ENCODE measurements at regions not wholly inside any gene's neighbourhood (a gene's known extent, or its start where the extent isn't known, plus 50 kb on each side); places are given as distances from the start of the nearest gene placed in this dataset.

DNA sequence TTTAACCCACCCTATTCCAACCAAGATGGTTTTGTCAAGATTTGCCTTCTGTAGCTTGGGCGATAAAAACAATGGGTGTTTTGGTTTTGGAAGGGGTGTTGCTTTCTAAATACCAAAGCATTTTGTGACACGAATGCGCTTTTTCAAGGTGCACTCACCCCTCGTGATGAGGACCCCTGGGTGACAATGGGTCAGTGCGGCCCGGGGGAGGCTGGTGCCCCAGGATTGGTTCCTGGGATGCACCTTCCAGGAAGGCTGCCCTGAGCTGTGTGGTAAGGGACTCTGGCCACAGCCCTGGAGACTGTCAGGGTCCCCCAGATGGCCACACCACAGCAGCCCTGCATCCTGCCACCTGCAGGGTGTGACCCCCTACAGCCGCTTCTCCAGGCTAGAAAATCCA lies 180.6 kb upstream of the MYL2 start (continued):
- no peak for TF ChIP-seq GABPA (IDR thresholded peaks at IDR 0.05 in 1 of 2, conservative IDR thresholded peaks at IDR 0.05 in 1 of 2)

DNA sequence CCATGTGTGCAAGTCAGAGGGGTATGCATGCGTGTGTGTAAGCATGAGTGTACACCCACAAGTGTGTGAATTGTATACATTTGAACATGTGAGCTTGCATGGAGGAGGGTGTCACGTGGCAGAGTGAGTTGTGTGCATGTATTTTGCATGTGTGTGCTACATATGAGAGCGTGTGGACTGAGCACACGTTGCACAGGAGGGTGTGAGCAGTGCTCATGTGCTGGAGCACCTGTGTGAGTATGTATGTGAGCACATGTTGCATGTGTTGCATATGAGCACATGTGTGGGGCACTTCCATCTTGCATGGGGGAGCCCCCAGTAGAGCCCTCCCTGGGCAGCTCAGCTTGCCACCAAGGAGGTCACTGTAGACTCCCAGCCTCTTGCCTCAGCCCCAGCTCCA lies 180.2 kb upstream of the MYL2 start:
- WGBS, result 88% methylated on average over 4 of the region's 4 CpGs
- no peak overlapping the region for H3K4me3 ChIP-seq (ENCODE audit: low read depth in 1 of 3, low read length in 3 of 3)
- H3K27ac ChIP-seq (ENCODE audit: low read depth in 1 of 2, low read length in 2 of 2), result no peak overlapping the region
- TF ChIP-seq EGR1 (IDR thresholded peaks at IDR 0.05; ENCODE audit: low read depth in 2 of 2) (no peak), SP1 (IDR thresholded peaks at IDR 0.05) (no peak), TAF1 (conservative IDR thresholded peaks at IDR 0.05) (no peak), YY1 (IDR thresholded peaks at IDR 0.05) (no peak), HNF4G (IDR thresholded peaks at IDR 0.05) (no peak), HNF4A (conservative IDR thresholded peaks at IDR 0.05) (no peak), RXRA (IDR thresholded peaks at IDR 0.05) (no peak), GABPA (IDR thresholded peaks at IDR 0.05 in 1 of 2, conservative IDR thresholded peaks at IDR 0.05 in 1 of 2) (no peak), RAD21 (IDR thresholded peaks at IDR 0.05) (no peak), NR2F2 (IDR thresholded peaks at IDR 0.05) (no peak), FOXA1 (IDR thresholded peaks at IDR 0.05) (no peak)
- TF ChIP-seq, protein P1, sequence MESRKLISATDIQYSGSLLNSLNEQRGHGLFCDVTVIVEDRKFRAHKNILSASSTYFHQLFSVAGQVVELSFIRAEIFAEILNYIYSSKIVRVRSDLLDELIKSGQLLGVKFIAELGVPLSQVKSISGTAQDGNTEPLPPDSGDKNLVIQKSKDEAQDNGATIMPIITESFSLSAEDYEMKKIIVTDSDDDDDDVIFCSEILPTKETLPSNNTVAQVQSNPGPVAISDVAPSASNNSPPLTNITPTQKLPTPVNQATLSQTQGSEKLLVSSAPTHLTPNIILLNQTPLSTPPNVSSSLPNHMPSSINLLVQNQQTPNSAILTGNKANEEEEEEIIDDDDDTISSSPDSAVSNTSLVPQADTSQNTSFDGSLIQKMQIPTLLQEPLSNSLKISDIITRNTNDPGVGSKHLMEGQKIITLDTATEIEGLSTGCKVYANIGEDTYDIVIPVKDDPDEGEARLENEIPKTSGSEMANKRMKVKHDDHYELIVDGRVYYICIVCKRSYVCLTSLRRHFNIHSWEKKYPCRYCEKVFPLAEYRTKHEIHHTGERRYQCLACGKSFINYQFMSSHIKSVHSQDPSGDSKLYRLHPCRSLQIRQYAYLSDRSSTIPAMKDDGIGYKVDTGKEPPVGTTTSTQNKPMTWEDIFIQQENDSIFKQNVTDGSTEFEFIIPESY (IDR thresholded peaks at IDR 0.05), result no peak
- TF ChIP-seq, protein P2, sequence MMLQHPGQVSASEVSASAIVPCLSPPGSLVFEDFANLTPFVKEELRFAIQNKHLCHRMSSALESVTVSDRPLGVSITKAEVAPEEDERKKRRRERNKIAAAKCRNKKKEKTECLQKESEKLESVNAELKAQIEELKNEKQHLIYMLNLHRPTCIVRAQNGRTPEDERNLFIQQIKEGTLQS (IDR thresholded peaks at IDR 0.05), result no peak
- TF ChIP-seq, protein P3, sequence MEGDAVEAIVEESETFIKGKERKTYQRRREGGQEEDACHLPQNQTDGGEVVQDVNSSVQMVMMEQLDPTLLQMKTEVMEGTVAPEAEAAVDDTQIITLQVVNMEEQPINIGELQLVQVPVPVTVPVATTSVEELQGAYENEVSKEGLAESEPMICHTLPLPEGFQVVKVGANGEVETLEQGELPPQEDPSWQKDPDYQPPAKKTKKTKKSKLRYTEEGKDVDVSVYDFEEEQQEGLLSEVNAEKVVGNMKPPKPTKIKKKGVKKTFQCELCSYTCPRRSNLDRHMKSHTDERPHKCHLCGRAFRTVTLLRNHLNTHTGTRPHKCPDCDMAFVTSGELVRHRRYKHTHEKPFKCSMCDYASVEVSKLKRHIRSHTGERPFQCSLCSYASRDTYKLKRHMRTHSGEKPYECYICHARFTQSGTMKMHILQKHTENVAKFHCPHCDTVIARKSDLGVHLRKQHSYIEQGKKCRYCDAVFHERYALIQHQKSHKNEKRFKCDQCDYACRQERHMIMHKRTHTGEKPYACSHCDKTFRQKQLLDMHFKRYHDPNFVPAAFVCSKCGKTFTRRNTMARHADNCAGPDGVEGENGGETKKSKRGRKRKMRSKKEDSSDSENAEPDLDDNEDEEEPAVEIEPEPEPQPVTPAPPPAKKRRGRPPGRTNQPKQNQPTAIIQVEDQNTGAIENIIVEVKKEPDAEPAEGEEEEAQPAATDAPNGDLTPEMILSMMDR (IDR thresholded peaks at IDR 0.05; ENCODE audit: low read depth, low read length, missing input control), result no peak
- no peaks in the 10 kb centered on the region for H3K9me3 ChIP-seq (ENCODE audit: control insufficient read depth in 4 of 4, low read length in 3 of 4)
- peaks cover 4 to 43% (median 25%) of the 10 kb centered on the region in 4 donors for H3K4me1 ChIP-seq (ENCODE audit: control insufficient read depth in 4 of 4, insufficient read depth in 4 of 4, low read length in 3 of 4)
- no peak overlapping the region for H3K9ac ChIP-seq (ENCODE audit: low read depth in 1 of 2, low read length in 2 of 2)
- H3K36me3 ChIP-seq (ENCODE audit: control insufficient read depth in 4 of 4, insufficient read depth in 3 of 4, low read depth in 1 of 4, low read length in 3 of 4), result peaks cover 0 to 13% (median 3%) of the 10 kb centered on the region in 4 donors
- no peaks in the 10 kb centered on the region for H3K27me3 ChIP-seq (ENCODE audit: control insufficient read depth in 4 of 4, insufficient read depth in 4 of 4, low read length in 3 of 4)
- DNase-seq (ENCODE audit: low spot score), result no peak

DNA sequence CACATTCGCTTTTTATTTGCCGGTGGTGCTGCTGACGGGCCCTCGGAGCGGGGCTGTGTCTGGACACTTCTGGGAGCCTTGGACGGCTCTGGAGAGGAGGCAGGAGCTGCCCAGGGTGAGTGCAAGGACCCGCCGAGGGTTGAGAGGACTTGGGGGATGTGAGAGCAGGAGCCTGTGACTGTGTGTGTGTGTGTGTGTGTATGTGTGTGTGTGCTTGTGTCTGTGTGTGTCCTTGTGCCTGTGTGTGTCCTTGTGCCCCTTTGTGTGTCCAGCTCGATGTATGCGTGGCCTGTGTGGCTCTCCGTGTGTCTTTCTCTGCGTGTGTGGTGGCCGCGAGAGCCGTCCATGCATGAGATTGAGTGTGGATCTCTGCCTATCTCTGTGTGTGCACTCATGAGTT lies 179.6 kb upstream of the MYL2 start:
- Histone ChIP-seq H3K9me3 (ENCODE audit: control insufficient read depth in 4 of 4, low read length in 3 of 4) (no peaks in the 10 kb centered on the region), H3K4me3 (ENCODE audit: low read depth in 1 of 3, low read length in 3 of 3) (no peak overlapping the region), H3K27me3 (ENCODE audit: control insufficient read depth in 4 of 4, insufficient read depth in 4 of 4, low read length in 3 of 4) (no peaks in the 10 kb centered on the region), H3K36me3 (ENCODE audit: control insufficient read depth in 4 of 4, insufficient read depth in 3 of 4, low read depth in 1 of 4, low read length in 3 of 4) (peaks cover 0 to 10% (median 3%) of the 10 kb centered on the region in 4 donors), H3K27ac (ENCODE audit: low read depth in 1 of 2, low read length in 2 of 2) (no peak overlapping the region), H3K4me1 (ENCODE audit: control insufficient read depth in 4 of 4, insufficient read depth in 4 of 4, low read length in 3 of 4) (peaks cover 4 to 43% (median 25%) of the 10 kb centered on the region in 4 donors), H3K9ac (ENCODE audit: low read depth in 1 of 2, low read length in 2 of 2) (no peak overlapping the region)
- TF ChIP-seq HNF4A (conservative IDR thresholded peaks at IDR 0.05) (no peak), FOXA1 (IDR thresholded peaks at IDR 0.05) (no peak), JUND (IDR thresholded peaks at IDR 0.05) (no peak), RXRA (IDR thresholded peaks at IDR 0.05) (no peak), HNF4G (IDR thresholded peaks at IDR 0.05) (no peak), YY1 (IDR thresholded peaks at IDR 0.05) (no peak)
- TF ChIP-seq, protein P2 (IDR thresholded peaks at IDR 0.05), result no peak
- 91% methylated on average over 15 of the region's 15 CpGs for WGBS
- no peak for DNase-seq (ENCODE audit: low spot score)
